Globus pallidus (tissue), 1 donor: ENCODE measurements at regions not wholly inside any gene's neighbourhood (a gene's known extent, or its start where the extent isn't known, plus 50 kb on each side); places are given as distances from the start of the nearest gene placed in this dataset.
"Not testable (repeated sequence)": the region's sequence is repeated elsewhere in the genome, so short reads cannot be mapped to it uniquely, and the experiment has no call there.

Experiments used
- DNase-seq: peaks from one replicate; pipeline ENCODE4 v3.0.0-alpha.2; 2015; ENCODE audit warnings: low spot score

GRCh38 chr2:207328944-207329386, 163.2 kb upstream of the KLF7 start:
- no peak for DNase-seq

GRCh38 chr2:207330912-207331311, 165.2 kb upstream of the KLF7 start:
- DNase-seq = no peak

GRCh38 chr2:207331674-207332073, 165.9 kb upstream of the KLF7 start:
- no peak for DNase-seq

- no peak for DNase-seq
Observed at GRCh38 chr2:207332480-207333212, 166.9 kb upstream of the KLF7 start.

DNA sequence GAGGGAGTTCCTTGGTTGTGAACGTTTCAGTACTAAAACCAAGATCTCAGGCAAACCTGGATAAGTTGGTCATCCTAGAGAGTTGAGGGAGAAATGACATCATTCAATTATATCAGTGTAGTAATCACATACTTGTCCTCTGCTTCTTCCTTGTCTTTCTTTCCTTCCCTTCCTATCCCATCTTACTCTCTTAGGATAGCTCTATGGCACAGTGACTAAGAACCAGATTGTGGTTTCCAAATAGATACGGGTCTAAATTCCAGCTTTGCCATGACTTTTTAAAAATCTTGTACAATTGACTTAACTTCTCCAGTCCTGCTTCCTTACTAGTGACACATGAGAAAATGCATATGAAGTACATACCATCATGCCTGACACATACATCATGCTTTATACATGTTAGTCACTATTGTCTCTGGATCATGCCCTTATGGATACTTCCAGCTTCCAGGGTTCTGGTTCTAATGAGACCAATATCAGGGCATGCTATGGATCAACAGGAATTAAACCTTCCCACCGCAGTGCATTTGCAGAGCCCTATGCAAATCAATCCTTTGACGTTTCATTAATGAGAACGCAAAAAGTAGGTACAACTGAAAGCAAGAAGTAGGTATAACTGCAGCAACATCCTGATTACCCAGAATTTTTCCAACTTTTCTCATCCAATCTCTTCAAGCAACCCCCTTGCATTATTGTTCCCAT, 168.0 kb upstream of the KLF7 start:
- no peak for DNase-seq

DNA sequence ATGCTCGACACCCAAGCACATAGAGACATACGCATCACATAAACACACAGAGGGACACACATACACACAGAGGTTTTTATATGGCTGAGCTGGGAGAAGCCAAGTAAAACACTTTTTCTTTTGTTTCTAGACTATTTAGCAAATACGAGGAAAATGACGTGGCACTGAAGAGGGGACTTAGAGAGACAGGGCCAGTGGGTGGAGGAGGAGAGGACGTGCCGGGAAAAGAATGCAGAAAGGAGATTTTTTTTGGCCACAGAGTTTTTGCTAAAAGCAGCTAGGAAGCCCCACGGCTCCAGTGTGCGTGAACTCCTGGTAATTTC, 168.5 kb upstream of the KLF7 start:
- DNase-seq = no peak

DNA sequence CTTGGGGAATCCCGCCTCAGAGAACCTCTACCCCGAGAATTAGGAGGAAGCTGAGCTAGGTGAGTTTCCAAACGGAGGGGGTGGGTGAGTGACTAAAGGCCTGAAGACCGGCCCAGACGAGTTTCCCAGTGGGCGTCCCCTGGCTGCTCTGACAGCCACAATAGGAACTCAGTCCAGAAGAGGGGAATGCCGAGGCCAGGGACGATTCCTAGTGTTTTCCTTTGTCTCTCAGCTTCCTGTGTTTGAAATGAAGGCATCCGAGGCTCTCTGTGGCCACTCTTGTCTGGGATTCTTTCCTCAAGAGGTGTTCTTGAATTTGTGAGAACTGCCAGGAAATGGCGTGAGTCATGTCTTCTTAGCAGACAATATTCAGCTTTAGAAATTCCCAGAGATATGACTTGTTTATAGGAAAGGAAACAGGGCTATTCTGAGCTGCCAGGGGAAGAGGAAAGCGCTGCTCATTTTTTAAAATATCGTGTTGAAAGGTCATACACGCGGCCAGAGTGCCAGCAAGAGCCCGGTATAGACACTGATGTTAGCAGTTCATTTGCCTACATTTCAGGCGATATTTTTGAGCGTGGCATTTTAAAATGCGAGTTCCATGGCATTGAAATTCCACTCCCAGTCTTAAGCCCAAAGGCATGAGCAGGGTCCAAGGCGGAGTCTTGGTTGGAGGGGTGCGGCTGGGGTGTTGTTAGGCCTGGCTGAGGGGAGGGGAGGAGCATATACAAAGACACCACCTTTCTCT, 169.1 kb upstream of the KLF7 start:
- DNase-seq = no peak

- DNase-seq = no peak
Observed at GRCh38 chr2:207337234-207338219, 171.8 kb upstream of the KLF7 start.

- DNase-seq = no peak
Observed at GRCh38 chr2:207338220-207338607, 172.5 kb upstream of the KLF7 start.

GRCh38 chr2:207338610-207339009, 172.9 kb upstream of the KLF7 start:
- no peak for DNase-seq

- DNase-seq = no peak
Observed at GRCh38 chr2:207341112-207341750, 175.5 kb upstream of the KLF7 start.

GRCh38 chr2:207341804-207342203, 176.1 kb upstream of the KLF7 start:
- DNase-seq = no peak

- DNase-seq = not testable (repeated sequence)
Observed at GRCh38 chr2:207344596-207345394, 179.0 kb upstream of the KLF7 start.

DNA sequence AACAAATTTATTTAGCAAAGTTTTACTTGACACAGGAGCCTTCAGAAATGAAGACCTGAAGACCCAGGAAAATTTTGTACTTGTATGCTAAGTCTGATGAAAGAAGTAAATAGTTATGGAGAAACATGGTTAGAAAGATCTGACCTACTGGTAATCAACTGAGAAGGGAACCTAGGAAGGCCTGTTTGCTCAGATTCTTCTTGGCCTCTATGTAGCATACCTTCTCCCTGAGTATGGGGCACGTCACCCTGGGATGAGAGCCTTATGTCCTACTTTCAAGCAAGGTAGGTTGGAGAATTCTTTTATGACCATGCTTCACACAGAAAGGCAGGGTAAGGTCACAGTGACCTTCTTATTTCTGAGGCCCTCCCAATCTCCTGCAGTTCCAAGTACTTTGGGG, 178.6 kb upstream of the CREB1 start:
- DNase-seq = no peak

DNA sequence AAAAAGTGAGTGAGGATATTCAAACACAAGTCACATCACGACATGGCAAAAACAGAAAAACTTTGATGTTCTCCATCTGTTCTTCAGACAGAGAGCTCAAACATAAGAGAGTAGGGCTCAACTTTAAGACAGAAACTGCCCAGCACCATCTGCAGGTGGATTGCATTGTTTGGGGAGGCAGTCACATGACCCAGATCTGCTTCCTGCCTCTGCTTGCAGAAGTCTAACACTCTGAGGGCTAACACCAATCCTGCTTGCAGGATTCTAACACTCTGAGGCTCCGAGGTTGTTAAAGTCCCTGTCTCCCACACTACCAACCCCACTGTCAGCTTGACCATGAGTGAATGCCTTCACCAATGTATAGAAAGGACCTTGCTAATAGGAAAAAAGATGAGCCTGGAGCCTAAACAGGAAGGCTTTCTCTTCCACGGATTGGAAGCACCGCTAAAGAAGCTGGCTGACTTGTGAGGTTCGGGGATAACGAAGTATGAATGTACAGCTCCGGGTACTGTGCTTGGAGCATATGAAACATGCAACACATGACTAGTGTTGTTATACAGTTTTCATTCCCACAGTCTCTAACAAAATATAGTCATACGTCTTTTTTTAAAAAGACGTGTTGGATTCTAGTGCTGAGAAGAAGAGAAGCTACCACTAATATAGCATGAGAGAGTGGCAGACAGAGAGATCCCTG, 176.6 kb upstream of the CREB1 start:
- peak; percentile 49 for DNase-seq

DNA sequence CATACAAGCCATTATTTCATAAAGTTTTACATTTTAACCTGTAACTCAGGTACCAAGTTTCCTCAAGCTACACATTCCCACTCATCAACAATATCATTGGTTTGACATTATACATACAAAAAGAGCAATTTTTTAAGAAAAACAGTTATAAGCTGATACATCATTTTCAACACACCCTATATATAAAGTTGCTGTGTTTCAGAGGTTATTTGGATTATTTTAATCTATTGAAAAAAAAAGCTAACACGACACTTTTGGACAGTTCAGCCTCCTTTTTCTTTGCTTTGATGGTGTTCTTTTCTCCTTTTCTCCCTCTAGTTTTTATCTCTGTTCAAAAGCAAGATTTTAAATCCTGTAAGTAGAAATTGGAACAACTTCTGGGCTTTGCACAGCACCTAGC, 175.9 kb upstream of the CREB1 start:
- DNase-seq = no peak

- DNase-seq = peak; percentile 50
Observed at GRCh38 chr2:207354462-207354861, 175.3 kb upstream of the CREB1 start.

GRCh38 chr2:207356567-207356966, 173.2 kb upstream of the CREB1 start:
- DNase-seq = no peak

DNA sequence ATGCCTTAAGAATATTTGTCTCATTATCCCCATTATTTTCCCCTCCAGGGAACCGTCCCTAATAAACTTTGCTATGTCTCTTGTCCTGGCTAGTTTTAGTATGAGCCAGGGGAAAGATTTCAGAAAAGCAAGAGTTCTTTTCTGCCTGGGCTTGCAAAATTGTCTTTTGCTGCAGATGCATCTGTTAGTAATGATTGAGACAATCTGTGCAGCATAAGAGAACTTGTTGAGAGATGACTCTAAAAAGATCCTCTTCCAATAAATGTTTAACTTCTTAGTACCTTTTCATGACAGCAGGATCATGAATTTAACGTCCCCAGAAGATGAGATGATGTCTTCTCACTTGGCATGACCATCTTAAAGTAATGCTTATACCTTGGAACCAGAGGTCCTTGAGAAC, 172.5 kb upstream of the CREB1 start:
- no peak for DNase-seq

DNA sequence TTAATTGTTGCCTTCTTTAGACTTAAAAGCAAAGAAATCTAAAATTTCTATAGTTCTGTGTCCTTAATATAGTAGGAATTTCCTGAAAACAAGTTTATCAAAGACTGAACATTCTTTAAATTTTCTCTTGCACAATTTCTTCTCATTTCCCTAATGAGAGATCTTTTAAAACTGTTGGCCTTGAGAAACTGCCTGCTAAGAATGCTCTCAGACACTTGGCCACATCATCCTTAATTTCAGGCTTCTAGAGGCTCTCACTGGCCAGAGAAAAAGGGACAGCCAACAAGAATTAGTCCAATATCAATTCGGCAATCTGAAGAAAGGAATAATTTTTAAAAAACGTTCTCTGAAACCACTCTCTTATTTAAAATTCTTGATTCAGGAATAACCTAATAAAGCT, 167.0 kb upstream of the CREB1 start:
- DNase-seq = no peak
